HG03196 (cell line): ENCODE measurements at regions not wholly inside any gene's neighbourhood (a gene's known extent, or its start where the extent isn't known, plus 50 kb on each side); places are given as distances from the start of the nearest gene placed in this dataset.

Experiments used
- ATAC-seq: cut with Tn5 transposase; IDR thresholded peaks from one replicate; pipeline ENCODE4 v1.9.1; 2021; ENCODE audit not compliant: unreplicated experiment

DNA sequence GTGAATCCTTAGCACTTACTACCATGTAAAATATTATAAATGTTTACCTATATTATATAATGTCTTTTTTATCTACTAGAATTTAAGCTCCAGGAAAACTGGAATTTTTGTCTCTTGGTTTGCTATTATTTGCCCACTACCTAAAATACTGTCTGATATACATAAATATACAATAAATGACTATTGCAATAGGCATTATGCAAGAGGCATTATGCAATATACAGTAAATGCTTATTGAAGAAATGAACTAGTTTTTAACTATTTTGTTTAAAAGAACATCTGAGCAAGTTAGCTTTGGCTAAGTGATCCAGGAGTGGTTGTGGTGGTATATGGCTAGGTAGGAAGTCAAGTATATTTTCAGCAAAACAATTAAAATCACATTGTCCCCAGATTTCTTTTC is 640.2 kb upstream of the PKN2 start:
- ATAC-seq = no peak

- no peak for ATAC-seq
Measured at GRCh38 chr1:88052167-88052566, 631.9 kb upstream of the PKN2 start.

DNA sequence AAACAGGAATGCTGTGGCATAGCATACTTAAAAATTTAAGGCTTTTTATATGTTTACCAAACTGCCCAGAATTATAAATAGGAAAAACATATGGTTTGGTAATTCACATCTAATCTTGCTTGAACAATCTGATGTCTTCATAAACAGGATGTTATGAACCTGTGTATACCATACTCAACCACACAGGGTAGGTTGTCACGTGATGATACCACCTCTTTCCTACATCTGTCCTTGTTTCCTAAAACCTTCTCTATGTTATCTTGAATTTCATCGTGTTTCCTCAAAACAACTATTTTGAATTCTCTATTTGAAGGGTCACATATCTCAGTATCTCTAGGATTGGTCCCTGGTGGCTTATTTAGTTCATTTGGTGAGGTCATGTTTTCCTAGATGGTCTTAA is 631.0 kb upstream of the PKN2 start:
- no peak for ATAC-seq

DNA sequence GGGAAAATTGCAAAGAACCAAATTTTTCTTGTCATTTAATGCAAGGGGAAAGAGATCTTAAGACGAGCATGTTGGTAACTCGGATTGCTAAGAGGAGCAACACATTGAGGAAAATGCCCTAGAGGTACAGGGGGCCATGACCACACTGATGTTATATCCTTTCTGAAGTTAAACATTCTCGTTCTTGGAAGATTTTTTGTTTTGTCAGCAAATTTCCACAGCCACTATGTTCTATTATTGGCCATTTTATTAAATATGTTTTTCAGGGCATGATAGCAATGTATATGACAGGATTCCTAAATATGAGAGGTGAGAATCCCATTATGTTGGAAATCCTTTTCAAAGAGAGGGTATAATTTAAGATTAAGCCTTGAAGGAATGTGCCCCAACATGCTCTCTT is 627.2 kb upstream of the PKN2 start:
- no peak for ATAC-seq

DNA sequence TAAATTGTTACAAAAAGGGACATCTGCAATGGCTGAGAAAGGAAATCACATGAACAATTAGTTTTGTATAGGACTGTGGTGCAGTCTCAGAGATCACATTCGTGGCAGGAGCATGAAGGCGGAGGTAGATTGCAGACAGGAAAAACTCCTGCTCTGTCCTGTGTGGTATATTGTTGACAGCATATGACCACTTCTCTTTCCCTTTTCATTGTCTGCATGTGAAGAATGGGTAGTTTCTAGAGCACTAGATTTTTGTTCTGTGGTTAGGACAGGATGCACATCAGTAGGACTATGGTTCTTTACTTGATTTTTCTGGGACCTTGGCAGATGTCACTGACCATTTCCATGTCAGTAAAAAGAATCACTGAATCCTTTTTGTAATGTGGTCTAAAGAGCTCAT is 625.9 kb upstream of the PKN2 start:
- ATAC-seq = no peak

DNA sequence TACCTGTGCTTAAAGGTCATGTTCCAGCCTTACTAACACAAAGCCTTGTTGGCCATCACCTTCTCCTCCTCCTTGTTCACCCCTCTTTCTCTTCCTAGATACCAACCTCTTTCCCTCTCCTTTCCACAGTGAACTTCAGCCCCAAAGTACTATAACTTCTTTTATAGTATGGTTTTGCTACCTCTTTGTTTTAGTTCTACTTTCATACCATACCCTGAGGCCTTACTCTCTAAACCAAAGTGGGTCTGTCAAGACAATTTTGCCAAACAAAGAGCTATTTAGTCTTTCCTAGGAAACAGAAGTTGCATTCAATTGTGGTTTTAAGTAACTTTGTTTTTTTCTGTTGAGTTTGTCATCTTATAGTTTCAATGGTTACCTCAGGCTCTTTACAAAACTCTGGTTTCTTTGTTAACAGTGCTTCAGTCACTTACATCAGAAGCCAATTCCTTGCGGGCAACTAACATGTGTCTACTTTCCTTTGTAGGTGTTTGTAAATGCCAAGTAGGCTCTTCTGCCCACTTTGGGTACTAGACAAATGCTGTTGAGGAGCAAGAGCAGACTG is 623.9 kb upstream of the PKN2 start:
- ATAC-seq = no peak

- ATAC-seq = no peak
Measured at GRCh38 chr1:88060750-88061491, 623.2 kb upstream of the PKN2 start.

GRCh38 chr1:88061492-88062177 is 622.4 kb upstream of the PKN2 start:
- no peak for ATAC-seq

- no peak for ATAC-seq
Measured at GRCh38 chr1:88062650-88063153, 621.4 kb upstream of the PKN2 start.

- ATAC-seq = no peak
Measured at GRCh38 chr1:88063605-88064004, 620.5 kb upstream of the PKN2 start.

GRCh38 chr1:88068407-88068960 is 615.6 kb upstream of the PKN2 start:
- ATAC-seq = no peak

GRCh38 chr1:88070956-88071355 is 613.1 kb upstream of the PKN2 start:
- ATAC-seq = no peak

DNA sequence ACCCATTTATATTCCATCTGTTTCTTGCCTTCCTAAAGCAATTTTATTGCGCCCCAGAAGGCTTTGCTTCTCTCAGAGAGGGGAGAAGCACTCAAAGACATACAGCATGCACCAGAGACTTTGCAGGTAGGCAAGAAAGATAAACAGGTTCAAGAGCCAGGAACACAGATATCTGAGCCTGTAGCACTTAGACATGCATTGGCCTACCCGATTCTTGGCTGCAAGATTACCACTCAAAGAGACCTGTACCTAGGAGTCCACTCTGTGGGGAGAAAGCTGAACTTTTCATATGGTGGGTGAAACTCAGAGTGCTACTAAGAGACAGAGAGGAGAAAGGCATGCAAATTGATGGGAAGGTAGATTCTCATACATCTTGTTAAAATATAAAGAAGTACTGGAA is 609.4 kb upstream of the PKN2 start:
- ATAC-seq = no peak

- no peak for ATAC-seq
Measured at GRCh38 chr1:88075813-88076212, 608.3 kb upstream of the PKN2 start.

DNA sequence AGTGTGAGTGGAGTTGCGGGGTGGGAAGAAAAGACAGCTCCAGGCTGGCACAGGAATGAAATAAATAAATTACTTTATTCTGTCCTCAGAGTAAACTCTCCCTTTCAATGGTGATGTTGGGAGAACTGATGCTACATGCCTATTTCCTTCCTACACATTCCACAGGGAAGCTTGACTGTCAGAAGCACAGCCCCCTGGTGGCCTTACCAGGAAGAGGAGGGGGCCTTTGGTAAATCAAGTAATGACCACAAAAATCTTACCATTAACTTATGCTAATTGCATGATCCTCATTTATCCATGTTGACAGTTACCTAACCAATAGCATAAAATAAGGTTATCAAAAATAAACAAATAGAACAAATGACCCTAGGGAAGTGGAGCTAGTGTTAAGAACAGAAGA is 605.0 kb upstream of the PKN2 start:
- ATAC-seq = no peak

DNA sequence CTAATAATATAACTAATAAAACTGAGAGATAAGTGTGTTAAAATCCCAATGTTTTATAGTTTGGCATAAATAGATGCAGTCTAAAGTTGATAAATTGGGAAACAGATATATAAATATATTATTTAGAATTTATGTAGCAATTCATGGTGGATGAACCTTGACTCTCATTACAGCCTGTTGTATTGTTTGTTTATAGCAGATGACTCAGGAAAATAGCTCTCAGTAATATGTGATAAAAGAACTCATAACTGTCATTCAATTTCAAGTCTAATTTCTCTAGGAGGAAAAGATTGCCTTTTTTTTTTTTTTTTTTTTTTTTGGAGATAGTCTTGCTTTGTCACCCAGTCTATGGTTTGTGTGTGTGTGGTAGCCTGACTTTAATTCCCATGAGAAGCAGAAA is 603.2 kb upstream of the PKN2 start:
- no peak for ATAC-seq

- no peak for ATAC-seq
Measured at GRCh38 chr1:88088481-88088880, 595.6 kb upstream of the PKN2 start.

DNA sequence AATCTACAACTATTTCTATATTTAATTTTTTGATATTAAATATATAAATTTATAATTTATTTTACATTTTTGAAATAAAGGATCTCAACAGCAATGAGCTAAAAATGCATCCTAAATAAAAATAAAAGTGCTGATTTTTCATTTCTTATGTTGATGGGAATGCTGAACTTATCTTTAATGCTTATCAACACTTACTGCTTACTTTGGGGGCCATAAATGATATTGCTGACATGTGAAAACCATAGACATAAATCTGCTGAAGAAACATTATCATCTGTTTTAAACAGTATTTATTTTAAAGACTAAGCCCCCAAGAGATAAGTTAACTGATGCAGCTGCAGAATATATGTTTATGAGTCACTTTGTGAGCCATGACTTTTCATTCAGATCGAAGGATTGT is 594.1 kb upstream of the PKN2 start:
- ATAC-seq = no peak

- no peak for ATAC-seq
Measured at GRCh38 chr1:88098881-88099280, 585.2 kb upstream of the PKN2 start.

GRCh38 chr1:88101041-88101440 is 583.0 kb upstream of the PKN2 start:
- no peak for ATAC-seq

GRCh38 chr1:88104236-88104635 is 579.8 kb upstream of the PKN2 start:
- no peak for ATAC-seq

DNA sequence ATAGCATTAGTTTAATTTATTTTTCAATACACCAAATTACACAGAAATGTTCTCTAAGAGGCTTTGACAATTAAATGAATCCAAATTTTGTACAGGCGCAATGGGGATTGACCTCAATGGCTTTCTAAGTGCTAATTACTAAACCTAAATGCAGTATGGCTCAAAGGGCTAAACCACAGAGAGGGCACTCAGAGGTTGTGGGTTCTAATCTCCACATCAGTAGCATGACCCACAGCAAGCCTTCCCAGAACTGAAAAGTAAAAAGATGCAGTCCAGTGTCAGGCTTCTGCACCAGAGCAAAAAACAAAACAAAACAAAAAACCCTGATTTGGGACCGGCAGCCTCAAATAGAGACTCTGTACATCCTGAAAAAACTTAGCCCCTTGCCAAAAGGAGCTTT is 579.2 kb upstream of the PKN2 start:
- no peak for ATAC-seq
